C4-2B (cell line): ENCODE measurements at regions not wholly inside any gene's neighbourhood (a gene's known extent, or its start where the extent isn't known, plus 50 kb on each side); places are given as distances from the start of the nearest gene placed in this dataset.

Experiments used
- CTCF ChIP-seq: fragments of 450-650 bp; conservative IDR thresholded peaks from 2 replicates; pipeline ENCODE4 v1.5.1; 2017; ENCODE audit warnings: mild to moderate bottlenecking
- ZFX ChIP-seq: fragments of 450-650 bp; IDR thresholded peaks from 2 replicates; pipeline ENCODE4 v1.6.1; 2017

DNA sequence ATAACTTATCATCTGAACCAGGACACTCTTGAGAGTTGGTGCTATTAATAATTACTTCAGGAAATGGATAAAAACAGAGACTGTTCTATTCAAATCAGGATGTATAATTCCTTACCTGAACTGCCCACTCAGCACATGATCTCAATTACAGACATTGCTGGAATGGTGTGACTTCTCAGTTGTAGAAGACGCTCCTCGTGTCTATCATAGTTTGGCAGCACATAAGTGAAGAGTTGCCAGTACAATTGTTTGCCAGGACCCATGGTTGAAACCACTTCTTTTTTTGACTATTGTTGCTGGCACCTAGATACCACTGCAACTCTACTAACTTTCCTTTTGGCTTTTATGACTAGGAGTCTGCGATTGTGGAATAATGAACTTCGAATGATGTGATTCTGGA is 105.4 kb downstream of the ZNF365 start:
- TF ChIP-seq CTCF (no peak), ZFX (no peak)
